HFFc6 (cell line): ENCODE measurements at regions not wholly inside any gene's neighbourhood (a gene's known extent, or its start where the extent isn't known, plus 50 kb on each side); places are given as distances from the start of the nearest gene placed in this dataset.

Experiments used
- DNase-seq: peaks from one replicate; pipeline ENCODE4 v3.0.0-alpha.2; 2018
- H3K27ac Mint-ChIP-seq: 2 replicates; pipeline ENCODE4 v1.8.0; 2020; ENCODE audit warnings: mild to moderate bottlenecking, mixed read lengths
- H3K27me3 Mint-ChIP-seq: 2 replicates; pipeline ENCODE4 v1.8.0; 2021; ENCODE audit warnings: mild to moderate bottlenecking, moderate library complexity, mixed read lengths; ENCODE audit not compliant: insufficient read depth
- H3K36me3 Mint-ChIP-seq: 2 replicates; pipeline ENCODE4 v1.8.0; 2021; ENCODE audit warnings: low read depth, mixed read lengths
- H3K4me1 Mint-ChIP-seq: 2 replicates; pipeline ENCODE4 v1.8.0; 2020; ENCODE audit warnings: low read depth, mixed read lengths
- H3K4me3 Mint-ChIP-seq: 2 replicates; pipeline ENCODE4 v1.8.0; 2020; ENCODE audit warnings: mild to moderate bottlenecking, moderate library complexity, mixed read lengths
- H3K9me3 Mint-ChIP-seq: 2 replicates; pipeline ENCODE4 v1.8.0; 2020; ENCODE audit warnings: mild to moderate bottlenecking, mixed read lengths
- CTCF ChIP-seq: fragments of 200-600 bp; sonication (generic); IDR thresholded peaks from 2 replicates; pipeline ENCODE4 v1.5.0; 2021; ENCODE audit warnings: antibody characterized with exemption, mild to moderate bottlenecking

DNA sequence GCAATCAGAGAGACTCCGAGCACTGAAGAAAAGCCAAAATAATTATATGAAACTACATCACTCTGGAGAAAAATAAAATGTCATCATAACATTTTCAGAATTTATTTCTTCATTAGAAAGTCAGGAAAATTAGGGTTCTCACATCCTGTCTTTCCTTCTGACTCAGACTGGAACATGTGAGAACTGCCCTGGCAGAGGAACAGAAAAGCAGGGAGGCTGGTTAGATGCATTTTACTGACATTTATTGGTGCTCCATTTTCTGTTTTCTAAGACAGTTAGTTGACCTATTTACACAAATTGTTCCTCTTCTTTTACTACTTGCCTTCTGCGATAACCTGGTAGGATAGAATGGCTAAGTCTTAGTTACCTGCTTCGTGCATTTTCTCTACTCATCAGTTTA is 58.6 kb upstream of the ANK3 start:
- DNase-seq, result no peak
- H3K27me3 Mint-ChIP-seq, result no peaks in the 10 kb centered on the region; the same call in 1 of the 2 replicates
- no peaks in the 10 kb centered on the region for H3K9me3 Mint-ChIP-seq
- H3K36me3 Mint-ChIP-seq, result no peaks in the 10 kb centered on the region
- no peak for TF ChIP-seq CTCF
- H3K4me1 Mint-ChIP-seq, result peaks cover 27% of the 10 kb centered on the region
- H3K27ac Mint-ChIP-seq, result no peak overlapping the region
- H3K4me3 Mint-ChIP-seq, result no peak overlapping the region

DNA sequence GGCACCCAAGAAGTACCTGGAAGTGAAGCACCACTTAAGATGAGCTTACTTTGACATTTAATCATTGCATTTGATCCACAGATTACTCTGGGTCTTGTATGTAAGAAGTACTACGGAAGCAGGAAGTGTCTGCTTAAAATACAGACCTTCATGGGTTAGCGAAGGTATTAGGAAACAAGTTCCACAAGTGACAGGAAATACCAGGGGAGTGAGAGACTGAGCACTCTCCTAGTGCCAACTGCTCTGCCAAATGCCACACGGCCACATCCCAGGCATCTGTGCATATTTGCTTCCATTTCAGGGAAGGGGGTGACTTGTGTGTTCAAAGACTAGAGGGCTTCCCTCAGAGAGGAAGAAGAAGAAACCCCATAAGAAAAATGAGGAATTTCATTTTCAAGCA is 57.2 kb upstream of the ANK3 start:
- Mint-ChIP-seq H3K4me3 (no peak overlapping the region), H3K9me3 (no peaks in the 10 kb centered on the region), H3K36me3 (no peaks in the 10 kb centered on the region), H3K4me1 (peaks cover 27% of the 10 kb centered on the region), H3K27me3 (no peaks in the 10 kb centered on the region; the same call in 1 of the 2 replicates), H3K27ac (no peak overlapping the region)
- no peak for DNase-seq
- TF ChIP-seq CTCF, result no peak

GRCh38 chr10:60446070-60446833 is 56.6 kb upstream of the ANK3 start:
- H3K27me3 Mint-ChIP-seq, result no peaks in the 10 kb centered on the region; the same call in 1 of the 2 replicates
- H3K4me3 Mint-ChIP-seq, result no peak overlapping the region
- no peak for DNase-seq
- H3K4me1 Mint-ChIP-seq, result peaks cover 27% of the 10 kb centered on the region
- H3K9me3 Mint-ChIP-seq, result no peaks in the 10 kb centered on the region
- H3K27ac Mint-ChIP-seq, result no peak overlapping the region
- H3K36me3 Mint-ChIP-seq, result no peaks in the 10 kb centered on the region
- no peak for TF ChIP-seq CTCF

DNA sequence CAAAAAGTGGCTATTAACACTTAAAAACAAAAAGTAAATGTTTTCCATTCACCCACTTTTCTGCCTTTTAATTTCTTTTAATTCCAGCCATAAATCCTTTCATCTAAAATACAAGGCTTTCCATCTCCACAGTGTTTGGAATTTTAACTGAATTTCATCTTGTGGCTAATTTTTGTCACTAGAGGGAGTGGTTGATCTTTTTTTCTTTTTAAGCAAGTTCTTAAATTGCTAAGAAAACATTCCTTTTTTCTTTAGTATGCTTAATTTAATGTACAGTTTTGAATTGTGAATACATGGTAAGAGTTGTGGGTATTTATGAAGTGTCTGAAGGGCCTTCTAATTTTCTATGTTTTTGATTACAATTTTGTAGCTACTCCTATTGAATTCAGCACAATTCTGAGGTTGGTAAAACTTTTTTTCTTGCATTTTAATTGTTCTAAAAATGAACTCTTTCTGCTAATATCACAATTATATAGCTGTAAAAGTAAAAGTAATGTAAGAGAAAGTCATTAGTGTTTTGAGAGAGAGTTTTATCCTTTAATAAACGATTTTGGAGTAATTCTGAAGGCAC is 54.9 kb upstream of the ANK3 start:
- TF ChIP-seq CTCF, result peak; percentile 84
- H3K4me1 Mint-ChIP-seq, result peaks cover 27% of the 10 kb centered on the region
- H3K36me3 Mint-ChIP-seq, result no peaks in the 10 kb centered on the region
- no peak overlapping the region for H3K4me3 Mint-ChIP-seq
- H3K27me3 Mint-ChIP-seq, result peaks cover 8% of the 10 kb centered on the region; the same call in 1 of the 2 replicates
- no peak overlapping the region for H3K27ac Mint-ChIP-seq
- peak; percentile 39 for DNase-seq
- no peaks in the 10 kb centered on the region for H3K9me3 Mint-ChIP-seq

DNA sequence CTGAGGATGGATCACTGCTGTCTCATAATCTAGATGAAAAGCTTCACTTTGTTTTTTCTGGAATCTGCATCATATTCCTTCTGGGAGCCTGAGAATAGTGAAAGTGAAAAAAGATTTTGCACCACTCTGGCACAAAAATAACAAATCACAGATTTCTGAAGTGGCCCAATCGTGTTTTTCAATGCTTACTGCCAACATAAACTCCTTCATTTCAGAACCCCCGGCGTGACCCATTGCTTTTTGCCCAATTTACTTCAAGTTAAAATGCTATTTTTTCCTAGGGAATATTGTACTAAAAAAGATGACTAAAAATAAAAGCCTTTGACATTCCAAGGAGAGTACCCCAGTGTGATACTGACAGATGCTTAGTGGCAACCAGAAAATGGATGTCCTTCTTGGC is 53.7 kb upstream of the ANK3 start:
- H3K27ac Mint-ChIP-seq, result no peak overlapping the region
- peaks cover 23% of the 10 kb centered on the region for H3K4me1 Mint-ChIP-seq
- H3K4me3 Mint-ChIP-seq, result no peak overlapping the region
- no peak for DNase-seq
- H3K27me3 Mint-ChIP-seq, result peaks cover 8% of the 10 kb centered on the region; the same call in 1 of the 2 replicates
- no peaks in the 10 kb centered on the region for H3K9me3 Mint-ChIP-seq
- TF ChIP-seq CTCF, result no peak
- no peaks in the 10 kb centered on the region for H3K36me3 Mint-ChIP-seq
